GM19328 (cell line): ENCODE measurements at regions not wholly inside any gene's neighbourhood (a gene's known extent, or its start where the extent isn't known, plus 50 kb on each side); places are given as distances from the start of the nearest gene placed in this dataset.
"Not testable (repeated sequence)": the region's sequence is repeated elsewhere in the genome, so short reads cannot be mapped to it uniquely, and the experiment has no call there.

ENCODE experiments used
- ATAC-seq: cut with Tn5 transposase; IDR thresholded peaks from one replicate; pipeline ENCODE4 v1.9.1; 2021; ENCODE audit warnings: mild to moderate bottlenecking, moderate library complexity; ENCODE audit not compliant: unreplicated experiment

- no peak for ATAC-seq
These were observed 57.0 kb upstream of the MSN start for GRCh38 chrX:65610481-65610880.

DNA sequence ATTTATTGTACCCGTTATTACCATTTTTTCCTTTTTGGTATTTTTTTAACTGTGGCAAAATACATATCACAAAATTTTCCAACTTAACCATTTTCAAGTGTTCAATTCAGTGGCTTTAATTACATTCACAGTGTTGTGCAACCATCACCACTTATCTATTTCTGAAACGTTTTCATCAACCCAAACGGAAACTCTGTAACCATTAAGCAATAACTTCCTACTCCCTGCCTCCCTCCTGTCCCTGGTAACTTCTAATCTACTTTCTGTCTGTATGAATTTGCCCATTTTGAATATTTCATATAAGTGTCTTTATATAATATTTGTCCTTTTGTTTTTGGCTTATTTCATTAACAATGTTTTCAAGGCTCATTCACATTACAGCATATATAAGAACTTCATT lies 57.4 kb upstream of the MSN start:
- ATAC-seq = no peak

DNA sequence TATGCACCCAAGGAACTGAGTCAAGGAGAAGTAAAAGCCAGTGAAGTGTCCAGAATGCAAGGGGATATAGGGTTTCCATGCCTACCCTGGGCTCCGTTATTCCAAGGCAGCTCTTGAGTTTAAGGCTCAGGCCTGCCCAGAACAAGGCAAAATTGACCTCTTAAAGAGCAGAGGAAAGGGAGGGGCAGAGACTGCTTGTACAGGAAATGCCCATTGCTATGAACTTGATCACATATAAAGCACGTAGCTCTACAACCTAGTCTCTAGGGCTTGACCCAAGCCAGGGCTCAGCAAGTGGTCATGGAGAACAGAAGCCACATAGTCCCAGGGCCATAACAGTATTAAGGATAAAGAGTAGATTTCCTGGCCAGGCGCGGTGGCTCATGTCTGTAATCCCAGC lies 58.2 kb upstream of the MSN start:
- no peak for ATAC-seq

- ATAC-seq = no peak
These were observed 59.4 kb upstream of the MSN start for GRCh38 chrX:65608026-65608425.

GRCh38 chrX:65607070-65607742 lies 60.2 kb upstream of the MSN start:
- ATAC-seq = no peak

- no peak for ATAC-seq
These were observed 65.3 kb upstream of the MSN start for GRCh38 chrX:65602221-65602560.

DNA sequence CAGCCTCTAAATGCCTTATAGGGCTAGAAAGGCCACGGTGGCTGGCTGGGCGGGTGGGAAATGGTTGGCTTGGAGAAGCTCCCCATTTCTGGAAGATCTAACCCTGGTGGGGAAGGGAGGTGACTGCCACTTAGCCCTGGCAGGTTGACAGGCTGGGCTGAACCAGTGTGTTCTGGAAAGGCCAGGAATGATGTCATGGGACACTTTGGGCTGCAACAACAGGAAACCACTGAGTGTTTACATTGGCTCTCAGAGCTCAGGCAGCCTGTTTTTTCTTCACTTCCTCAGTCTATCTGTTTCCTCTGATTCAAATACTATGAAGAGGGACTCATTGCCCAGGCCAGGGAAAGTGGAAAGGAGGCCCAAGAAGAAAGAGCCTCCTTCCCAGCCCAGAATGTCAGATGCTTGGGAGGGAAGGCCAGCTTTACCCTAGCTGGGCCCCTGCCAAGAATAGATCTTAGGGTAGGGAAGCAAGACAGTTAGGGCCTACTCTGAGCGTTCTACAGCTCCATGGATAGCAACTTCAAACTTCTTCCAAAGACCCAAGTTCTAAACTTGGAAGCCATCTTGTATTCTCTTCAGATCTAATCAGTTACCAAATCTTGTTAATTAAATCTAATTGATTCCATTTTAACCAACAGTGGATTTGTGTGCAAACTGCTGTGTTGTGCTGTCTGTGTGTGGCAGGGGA lies 65.8 kb upstream of the MSN start:
- ATAC-seq = no peak

DNA sequence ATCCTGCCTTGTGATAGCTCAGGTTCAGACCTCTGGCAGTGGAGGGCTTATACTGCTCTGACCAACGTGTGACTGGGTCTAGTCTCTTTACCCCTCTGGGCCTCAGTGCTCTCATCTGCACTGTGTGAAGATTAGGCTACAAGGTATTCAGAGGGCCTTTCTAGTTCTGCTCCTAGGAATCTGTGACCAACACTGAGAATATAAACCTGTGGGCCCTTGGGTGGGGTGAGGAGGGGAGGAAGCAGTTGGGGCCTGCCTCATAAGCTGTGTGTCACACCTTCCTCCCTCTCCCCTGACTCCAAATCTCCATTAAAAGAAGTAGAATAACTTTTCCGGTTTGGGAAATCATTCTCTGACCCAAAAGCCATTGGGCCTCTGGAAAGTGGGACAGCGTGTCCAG lies 66.3 kb upstream of the MSN start:
- ATAC-seq = no peak

GRCh38 chrX:65600106-65600505 lies 65.5 kb upstream of the LAS1L start:
- ATAC-seq = no peak

DNA sequence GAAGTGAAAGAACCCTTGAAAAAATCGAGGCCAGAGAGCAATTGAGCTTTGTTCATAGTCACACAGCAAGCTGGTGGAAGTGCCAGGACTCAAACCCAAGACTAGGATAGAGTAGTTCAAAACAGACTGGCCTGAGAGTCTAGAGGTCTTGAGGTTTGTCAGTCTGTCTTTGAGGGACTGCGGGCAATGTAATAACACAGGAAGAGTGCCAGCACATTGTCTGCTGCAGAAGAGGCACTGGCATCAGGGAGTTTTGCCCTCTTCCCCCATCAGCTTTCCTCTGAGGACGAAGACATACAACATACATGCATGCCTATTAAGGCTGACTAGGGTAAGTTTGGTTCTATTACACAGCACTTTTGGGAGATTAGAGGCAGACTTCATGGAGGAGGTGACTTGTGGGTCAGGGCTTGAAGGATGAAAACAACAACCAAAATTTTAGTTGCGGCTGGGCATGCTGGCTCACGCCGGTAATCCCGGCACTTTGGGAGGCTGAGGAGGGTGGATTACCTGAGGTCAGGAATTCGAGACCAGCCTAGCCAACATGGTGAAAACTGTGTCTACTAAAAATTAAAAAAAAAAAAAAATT lies 64.1 kb upstream of the LAS1L start:
- ATAC-seq = no peak

- no peak for ATAC-seq
These were observed 61.9 kb upstream of the LAS1L start for GRCh38 chrX:65596270-65597034.

DNA sequence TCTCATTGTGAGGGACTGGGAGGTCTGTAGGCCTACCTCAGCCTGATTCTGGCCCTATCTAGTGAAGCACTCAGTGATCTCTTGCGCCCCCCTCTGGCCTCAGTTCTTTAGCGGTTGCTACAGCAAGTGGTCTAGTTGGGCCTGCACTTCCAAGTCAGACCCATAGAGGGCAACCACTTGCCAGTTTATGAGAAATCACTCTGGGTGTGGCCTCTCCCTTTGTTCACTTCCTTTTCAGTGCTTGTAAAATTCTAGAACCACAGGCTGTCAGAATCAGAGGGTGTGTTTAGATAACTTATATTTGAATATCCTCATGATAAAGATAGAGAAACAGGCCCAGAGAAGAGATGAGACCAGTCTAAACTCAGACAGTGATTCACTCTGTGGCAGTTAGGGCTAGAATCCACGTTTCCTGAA lies 60.9 kb upstream of the LAS1L start:
- peak; percentile 75 for ATAC-seq

GRCh38 chrX:65591206-65591605 lies 56.6 kb upstream of the LAS1L start:
- ATAC-seq = no peak

DNA sequence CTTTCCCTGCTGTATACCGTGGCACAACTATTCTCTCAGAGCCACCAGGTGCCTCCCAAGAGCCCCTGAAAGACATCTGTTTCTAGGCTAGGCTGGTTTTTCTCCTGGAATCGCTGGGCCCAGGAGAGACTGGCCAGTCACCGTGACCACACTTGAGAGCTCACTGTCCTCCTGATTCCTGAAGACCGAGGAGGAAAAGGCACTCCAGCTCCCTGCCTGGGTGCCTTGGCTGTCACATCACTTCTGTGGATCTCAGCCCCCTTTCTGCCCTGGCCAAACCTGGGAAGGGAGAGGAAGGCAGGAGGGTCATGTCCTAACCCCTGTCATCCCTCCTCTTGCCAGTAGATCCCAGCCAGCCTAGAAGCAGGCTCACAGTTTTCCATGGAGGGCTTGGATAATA lies 54.7 kb upstream of the LAS1L start:
- ATAC-seq = no peak

DNA sequence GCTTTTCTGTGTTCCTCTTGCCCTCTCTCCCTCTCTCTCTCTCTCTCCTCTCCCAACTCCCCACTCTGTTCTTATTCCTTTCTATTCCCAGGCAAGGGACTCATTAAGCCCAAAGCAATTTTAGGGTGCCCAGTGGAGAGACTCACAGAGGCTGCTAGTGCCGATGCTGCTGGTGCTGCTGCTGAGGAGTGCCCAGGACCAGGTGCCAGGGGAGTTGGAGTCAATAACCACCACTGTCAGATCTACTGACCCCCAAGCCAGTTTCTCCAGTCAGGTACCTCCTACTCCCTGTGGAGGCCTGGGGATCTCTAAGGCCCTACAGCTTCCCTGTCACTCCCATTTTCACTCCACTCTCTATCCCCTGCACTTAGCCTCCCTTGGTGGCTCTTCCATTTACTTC lies 54.2 kb upstream of the LAS1L start:
- ATAC-seq = no peak

GRCh38 chrX:65587616-65588526 lies 53.3 kb upstream of the LAS1L start:
- no peak for ATAC-seq

GRCh38 chrX:65586491-65586890 lies 51.9 kb upstream of the LAS1L start:
- no peak for ATAC-seq

DNA sequence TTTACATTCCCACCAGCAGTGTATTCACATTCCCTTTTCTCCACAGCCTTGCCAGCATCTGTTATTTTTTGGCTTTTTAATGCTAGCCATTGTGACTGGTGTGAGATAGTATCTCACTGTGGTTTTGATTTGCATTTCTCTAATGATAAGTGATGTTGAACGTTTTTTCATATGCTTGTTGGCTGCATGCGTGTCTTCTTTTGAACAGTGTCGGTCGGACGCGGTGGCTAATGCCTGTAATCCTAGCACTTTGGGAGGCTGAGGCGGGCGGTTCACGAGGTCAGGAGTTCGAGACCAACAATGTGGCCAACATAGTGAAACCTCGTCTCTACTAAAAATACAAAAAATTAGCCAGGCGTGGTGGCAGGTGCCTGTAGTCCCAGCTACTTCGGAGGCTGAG lies 50.6 kb upstream of the LAS1L start:
- not testable (repeated sequence) for ATAC-seq
